ENCODE measurements at regions not wholly inside any gene's neighbourhood (a gene's known extent, or its start where the extent isn't known, plus 50 kb on each side); places are given as distances from the start of the nearest gene placed in this dataset.

DNA sequence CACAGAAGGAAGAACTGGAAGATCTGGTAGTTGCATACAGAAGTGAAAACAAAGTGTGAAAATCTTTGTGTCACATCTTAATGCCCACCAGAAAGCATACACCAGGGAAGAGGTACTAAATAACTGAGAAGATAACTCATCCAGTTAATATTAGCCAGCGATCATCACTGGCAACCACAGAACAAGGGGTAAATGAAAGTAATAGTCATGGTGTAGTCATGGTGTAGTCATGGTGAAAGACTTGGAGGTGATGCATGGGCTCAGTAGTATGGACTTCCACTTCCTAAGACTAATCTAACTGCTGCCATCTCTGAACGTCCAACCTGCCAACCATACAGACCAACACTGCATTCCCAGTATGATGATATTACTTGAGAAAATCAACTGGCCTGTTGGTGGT is 481.2 kb upstream of the NR5A2 start:
- peak; percentile 6 for DNase-seq (ENCODE audit: low read depth)
- TF ChIP-seq, protein P1, sequence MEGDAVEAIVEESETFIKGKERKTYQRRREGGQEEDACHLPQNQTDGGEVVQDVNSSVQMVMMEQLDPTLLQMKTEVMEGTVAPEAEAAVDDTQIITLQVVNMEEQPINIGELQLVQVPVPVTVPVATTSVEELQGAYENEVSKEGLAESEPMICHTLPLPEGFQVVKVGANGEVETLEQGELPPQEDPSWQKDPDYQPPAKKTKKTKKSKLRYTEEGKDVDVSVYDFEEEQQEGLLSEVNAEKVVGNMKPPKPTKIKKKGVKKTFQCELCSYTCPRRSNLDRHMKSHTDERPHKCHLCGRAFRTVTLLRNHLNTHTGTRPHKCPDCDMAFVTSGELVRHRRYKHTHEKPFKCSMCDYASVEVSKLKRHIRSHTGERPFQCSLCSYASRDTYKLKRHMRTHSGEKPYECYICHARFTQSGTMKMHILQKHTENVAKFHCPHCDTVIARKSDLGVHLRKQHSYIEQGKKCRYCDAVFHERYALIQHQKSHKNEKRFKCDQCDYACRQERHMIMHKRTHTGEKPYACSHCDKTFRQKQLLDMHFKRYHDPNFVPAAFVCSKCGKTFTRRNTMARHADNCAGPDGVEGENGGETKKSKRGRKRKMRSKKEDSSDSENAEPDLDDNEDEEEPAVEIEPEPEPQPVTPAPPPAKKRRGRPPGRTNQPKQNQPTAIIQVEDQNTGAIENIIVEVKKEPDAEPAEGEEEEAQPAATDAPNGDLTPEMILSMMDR (conservative IDR thresholded peaks at IDR 0.05; ENCODE audit: low read length), result no peak
- no peak overlapping the region for H3K4me3 ChIP-seq (ENCODE audit: low read length)

DNA sequence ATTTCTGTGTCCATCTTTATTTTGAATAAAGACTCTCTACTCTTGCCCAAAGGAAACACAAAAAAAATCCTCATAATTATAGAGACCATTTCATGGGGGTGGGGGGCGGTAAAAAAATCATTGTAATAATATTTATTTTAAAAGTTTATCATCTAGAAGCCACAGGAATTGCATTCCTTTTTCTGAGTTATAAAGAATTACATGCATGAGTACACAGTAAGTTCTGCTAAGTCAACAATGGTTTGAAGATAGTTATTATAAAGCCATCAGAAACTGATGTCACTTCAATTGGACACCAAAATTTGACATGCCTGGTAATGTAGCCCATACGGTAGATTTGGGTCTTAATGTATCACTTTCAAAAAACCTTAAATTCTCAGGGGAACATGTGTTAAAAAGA is 478.1 kb upstream of the NR5A2 start:
- no peak overlapping the region for H3K4me3 ChIP-seq (ENCODE audit: low read length)
- TF ChIP-seq, protein P1 (conservative IDR thresholded peaks at IDR 0.05; ENCODE audit: low read length), result no peak
- no peak for DNase-seq (ENCODE audit: low read depth)

DNA sequence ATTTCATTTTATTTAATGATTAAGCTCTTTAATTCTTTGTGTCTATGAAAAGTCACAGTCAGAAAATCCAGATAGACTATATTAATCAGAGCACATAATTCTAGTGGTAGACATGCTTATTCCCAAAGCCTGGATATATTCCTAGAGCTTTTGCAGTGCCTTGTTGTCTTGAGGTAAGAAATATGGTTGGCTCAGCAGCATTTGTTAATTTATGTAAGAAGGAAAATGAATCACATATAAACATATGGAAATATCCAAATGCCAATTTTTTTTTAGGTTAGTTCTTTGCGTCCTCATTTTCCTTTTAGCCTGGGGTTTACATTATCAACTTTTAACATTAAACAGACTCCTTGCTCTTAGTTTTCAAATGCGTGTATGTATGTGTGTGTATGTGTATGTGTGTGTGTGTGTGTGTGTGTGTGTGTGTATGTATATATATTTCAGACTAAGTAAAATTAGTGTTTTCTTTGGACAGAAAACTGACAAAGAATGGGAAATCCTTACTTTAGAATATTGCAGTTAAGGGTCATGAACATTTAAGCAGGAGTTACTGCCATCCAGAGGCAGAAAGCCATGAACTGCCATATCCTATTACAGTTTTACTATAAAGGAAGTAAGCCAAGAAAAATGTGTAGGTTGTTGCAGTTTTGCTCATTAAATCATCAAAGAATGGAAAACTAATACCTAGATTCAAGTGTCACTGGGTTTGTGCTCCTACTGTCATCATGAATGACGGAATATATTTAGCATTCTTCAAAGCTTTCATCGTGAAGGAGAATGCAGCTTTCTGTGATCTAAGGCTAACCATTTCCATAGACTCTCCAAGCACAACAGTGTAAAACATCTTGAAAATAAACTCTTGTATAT is 477.1 kb upstream of the NR5A2 start:
- TF ChIP-seq, protein P1 (conservative IDR thresholded peaks at IDR 0.05; ENCODE audit: low read length), result peak; percentile 38
- H3K4me3 ChIP-seq (ENCODE audit: low read length), result no peak overlapping the region
- peak; percentile 13 for DNase-seq (ENCODE audit: low read depth)

DNA sequence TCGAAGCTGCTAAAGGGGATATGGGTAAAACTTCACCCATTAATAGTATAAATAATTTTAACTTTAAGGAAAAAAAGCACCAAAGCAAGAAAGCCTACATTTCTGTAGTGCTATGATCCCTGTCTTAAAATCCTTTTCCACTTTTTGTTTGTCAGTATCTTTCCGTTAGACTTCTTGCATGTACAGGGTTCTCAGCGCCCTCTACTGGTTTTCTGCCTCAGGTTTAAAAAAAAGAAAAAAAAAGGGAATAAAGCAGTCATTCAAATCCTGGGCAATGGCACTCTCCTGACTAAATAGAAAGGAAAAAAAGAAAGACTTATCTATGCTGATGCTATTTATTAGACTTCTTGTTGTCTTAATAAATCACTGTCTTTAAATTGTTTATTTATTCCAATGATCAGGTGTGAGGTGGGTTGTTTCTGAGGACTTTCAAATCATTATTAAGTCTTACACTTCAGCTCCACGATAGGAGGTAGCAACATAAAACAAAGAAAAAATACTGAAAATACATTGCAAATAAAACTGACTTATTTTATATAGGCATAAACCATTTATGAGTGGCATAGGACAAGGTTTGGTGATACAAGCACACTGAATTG is 475.4 kb upstream of the NR5A2 start:
- no peak overlapping the region for H3K4me3 ChIP-seq (ENCODE audit: low read length)
- TF ChIP-seq, protein P1 (conservative IDR thresholded peaks at IDR 0.05; ENCODE audit: low read length), result peak; percentile 84
- peak; percentile 76 for DNase-seq (ENCODE audit: low read depth)

DNA sequence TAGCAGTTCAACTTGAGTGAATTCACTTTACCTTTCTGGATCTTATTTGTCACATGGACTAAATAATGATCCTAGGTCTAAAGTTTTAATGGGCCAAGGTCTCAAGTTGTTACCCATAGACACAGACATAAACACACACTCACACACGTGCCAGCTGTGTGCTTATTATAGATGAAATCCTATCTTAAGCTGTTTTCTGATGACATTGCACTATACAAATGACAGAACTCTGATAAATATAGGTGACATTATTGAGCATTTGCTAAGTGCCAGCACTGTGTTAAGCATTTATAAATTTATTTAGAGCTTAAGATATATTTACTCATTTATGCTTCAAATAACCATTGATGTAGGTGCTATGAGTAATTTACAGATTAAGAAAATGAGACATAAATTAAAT is 474.4 kb upstream of the NR5A2 start:
- DNase-seq (ENCODE audit: low read depth), result no peak

DNA sequence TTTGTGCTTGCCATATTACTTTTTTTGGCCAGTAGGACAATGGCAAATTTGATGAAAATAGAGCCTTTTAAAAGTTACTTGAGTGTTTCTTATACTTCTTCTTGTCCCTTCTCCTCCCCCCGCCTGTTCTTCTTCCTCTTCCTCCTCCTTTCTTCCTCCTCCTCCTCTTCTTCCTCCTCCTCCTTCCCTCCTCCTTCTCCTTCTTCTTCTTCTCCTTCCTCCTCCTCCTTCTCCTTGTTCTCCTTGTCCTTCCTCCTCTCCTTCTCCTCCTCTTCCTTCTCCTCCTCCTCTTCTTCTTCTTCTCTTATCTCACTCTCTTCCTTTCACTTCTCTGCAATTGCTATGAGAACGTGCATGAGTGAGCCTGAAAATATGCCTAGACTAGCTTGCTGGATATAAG is 466.2 kb upstream of the NR5A2 start:
- no peak for DNase-seq (ENCODE audit: low read depth)

More for the DNA sequence above, 474.4 kb upstream of the NR5A2 start:
- no peak overlapping the region for H3K4me3 ChIP-seq (ENCODE audit: low read length)
- TF ChIP-seq, protein P1 (conservative IDR thresholded peaks at IDR 0.05; ENCODE audit: low read length), result no peak

More for the DNA sequence above, 466.2 kb upstream of the NR5A2 start:
- H3K4me3 ChIP-seq (ENCODE audit: low read length), result no peak overlapping the region
- TF ChIP-seq, protein P1 (conservative IDR thresholded peaks at IDR 0.05; ENCODE audit: low read length), result no peak

Measured in AG10803 (cell line).